GM21786 (cell line): ENCODE measurements at regions not wholly inside any gene's neighbourhood (a gene's known extent, or its start where the extent isn't known, plus 50 kb on each side); places are given as distances from the start of the nearest gene placed in this dataset.

Source experiments
- ATAC-seq: cut with Tn5 transposase; IDR thresholded peaks from one replicate; pipeline ENCODE4 v1.9.1; 2021; ENCODE audit not compliant: unreplicated experiment

GRCh38 chr15:31545257-31545656, 218.6 kb downstream of the KLF13 start:
- no peak for ATAC-seq

DNA sequence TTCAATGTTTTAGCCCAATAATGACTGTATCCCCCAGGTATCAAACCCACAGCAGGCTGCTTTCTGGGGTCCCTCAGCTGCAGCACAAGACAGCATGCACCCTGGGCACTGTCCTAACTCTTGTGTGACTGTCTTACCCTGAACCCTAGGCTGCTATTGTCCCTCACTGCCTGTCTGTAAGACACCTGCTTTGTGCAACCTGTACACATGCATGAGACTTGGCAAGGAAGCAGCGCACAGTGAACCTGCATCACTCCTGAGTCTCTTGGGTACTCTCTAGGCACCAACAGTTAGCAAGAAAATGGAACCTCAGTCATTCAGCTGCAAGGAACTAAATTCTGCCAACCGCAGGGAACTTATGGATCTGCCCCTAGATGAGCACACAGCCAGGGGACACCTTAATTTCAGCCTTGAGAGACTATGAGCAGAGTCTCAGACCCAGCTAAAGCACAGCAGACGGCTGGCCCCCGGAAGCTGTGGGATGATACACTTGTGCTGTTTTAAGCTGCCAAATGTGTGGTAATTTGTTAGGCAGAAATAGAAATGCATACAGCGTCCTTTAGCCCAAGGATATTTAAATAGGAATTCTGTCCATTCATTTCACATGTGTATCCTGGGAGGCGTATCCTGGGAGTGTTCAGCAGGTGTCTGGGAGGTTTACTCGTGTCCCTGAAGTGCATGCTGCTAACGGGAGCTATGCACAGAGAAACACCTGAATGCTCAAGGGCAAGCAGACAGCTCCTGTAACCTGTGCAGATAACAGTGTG, 223.8 kb downstream of the KLF13 start:
- no peak for ATAC-seq

DNA sequence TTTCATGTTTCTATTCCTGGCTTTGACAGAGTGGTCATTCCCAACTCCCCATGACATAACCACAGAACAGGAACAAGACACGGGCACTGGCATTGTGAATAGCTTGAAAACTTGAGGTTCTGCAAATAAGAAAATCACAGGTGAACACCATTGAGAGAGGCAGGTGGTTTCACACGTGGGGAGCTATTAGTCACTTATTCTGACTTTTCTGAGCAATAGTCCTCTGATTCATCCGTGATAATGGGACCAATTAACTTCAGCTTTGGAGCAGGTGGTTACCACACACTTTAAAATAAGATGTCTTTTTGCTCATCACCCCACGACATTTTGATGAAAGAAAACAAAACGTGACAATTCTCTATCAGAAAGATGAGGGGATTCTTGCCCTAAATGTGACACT, 224.7 kb downstream of the KLF13 start:
- no peak for ATAC-seq

DNA sequence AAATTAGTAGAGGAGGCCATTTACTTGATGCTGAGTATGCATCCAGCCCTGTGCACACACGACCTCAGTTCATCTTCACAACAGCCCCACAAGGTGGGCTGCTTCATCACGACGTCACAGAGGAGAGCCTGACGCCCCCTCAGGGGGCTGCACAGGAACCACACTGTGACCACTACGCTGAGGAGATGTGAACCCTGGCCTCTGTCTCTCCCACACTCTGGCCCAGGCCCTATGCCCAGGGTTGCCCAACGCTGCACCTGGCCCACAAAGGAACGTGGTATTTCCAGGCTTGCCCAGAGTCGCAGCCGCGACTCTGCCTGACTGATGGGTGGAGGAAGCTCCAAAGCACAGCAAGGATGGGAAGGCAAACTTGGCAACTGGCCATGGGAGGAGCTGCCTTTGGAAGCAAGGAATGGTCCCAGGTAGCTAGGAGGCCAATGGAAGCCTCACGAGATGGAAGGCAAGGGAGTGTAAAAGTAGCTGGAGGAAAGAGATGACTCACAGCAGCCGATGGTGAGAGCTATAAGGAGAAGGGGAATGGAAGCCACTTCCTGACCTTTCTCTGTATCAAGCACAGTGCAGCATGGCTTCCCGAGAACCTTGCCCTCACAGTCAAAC, 226.0 kb downstream of the KLF13 start:
- ATAC-seq, result no peak

DNA sequence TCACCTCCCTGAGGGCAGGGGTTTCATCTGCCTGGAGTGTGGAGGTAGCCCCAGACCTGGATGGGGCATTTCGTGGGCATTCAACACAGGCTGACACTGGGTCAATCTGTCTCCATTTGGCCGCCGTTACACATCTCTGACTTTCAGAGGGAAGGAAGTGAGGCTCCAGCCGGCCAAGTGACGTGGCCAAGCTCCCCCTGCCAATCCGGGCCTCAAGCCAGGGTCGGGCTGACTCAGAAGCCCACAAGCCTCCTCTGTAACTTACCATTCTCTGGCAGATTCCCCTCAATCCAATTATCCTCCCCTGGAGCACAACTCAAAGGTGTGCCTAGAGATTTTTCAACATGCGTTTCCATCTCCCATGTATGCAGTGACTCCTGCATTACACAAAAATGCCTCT, 227.6 kb downstream of the KLF13 start:
- ATAC-seq, result no peak

- no peak for ATAC-seq
These were observed 228.4 kb downstream of the KLF13 start for GRCh38 chr15:31555022-31555421.

DNA sequence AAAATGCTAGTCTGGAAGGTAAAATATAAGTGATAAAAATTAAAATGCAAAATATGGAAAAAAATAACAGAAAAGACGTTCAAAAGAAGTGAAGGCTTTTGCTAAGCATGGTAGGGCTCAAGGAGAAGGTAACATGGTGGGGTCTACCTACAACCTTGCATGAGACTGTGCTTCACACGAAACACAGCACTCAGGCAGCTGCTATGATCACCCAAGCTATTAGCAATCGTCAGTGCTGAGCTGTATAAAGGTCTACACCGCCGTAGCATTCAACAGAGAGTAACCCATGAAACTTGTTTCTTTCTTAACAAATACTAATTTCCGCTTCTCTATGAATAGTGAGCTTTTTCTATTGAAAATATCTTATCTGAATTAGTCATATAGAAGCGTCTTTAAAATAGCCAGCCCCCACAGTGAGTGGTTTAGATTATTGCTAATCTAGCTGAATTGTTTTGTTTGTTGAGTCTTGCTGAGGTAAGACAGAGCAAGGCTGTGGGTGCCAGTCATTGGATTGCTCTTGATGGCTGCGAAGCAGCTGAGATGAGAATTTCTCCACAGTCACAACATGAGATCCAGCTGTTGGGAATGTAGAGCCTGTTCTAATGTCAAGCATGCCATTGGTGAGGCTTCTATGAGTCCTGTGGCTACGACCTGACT, 230.0 kb downstream of the KLF13 start:
- ATAC-seq, result no peak

DNA sequence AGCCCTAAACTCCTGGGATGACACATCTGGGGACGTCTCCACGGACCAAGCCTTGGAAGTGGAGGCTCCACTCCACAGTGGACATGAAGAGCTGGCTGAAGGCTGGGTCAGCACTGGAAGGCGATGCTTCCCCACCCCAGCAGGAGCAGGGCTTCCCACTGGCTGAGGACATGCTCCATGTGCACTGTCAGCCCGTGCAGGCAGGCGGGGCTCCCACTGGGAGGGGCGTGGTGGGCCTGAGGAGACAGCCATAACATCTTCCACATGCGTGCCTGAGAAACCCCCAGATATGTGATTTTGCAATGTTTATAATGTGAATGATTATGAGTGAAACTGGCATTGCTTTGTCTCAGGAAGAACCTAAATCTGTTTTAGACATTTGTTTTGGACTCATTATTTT, 231.3 kb downstream of the KLF13 start:
- ATAC-seq, result no peak

- no peak for ATAC-seq
These were observed 232.2 kb downstream of the KLF13 start for GRCh38 chr15:31558840-31559239.

DNA sequence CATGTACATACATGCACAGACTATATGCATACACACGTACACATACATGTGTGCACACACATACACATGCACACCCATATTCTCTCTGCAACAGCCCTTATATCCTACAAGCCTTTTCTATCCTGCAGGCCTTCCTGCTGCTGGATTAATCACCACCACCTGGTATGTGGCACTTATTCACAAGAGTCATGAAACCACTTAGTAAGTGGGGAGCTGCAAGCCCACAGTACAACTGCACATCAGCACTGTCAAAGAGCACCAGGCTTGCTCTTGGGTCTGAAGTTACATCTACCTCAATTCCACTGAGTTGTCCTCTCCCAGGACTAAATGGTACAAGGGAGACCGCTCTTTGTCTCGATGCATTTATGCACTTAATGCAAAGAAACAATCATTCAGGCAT, 233.2 kb downstream of the KLF13 start:
- no peak for ATAC-seq

DNA sequence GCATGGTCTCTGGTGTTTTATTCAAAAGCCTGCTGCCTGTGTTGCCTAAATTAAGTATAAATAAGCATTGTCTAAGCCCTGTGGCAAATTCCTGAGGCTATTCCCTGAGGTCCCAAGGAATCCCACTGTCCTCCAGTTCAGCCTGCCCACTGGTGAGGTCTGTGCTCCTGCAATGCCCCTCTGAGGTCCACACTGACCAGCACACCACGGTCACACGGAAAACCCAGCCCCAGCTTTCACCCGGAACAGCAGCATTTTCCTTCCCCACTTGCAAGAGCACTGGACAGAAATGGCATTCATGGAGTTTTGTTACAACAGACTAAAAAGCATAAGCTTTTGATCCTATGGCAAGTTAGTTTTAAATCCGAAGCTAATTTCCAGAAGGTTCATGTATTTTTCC, 234.0 kb downstream of the KLF13 start:
- ATAC-seq, result no peak

GRCh38 chr15:31561156-31561555, 234.5 kb downstream of the KLF13 start:
- no peak for ATAC-seq

- ATAC-seq, result no peak
These were observed 236.4 kb downstream of the KLF13 start for GRCh38 chr15:31563001-31563400.

DNA sequence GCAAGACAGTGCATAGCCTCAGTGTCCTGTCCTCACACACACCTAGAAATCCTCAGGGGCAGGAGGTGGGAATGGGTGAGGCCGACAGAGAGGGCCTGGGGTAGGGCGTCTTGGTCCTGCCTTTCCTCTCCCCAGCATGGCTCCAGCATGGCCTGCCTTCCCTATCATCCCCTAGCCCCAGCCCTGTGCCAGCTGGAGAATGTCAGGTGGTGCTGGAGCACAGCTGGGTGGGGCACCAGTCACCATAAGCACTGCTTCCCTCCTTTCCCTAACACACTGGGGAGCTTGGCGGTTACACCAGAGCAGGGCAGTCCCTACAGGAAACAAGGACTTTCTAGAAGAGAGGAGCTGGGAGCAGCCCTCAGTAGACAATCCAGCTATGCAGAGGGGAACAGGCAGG, 236.8 kb downstream of the KLF13 start:
- ATAC-seq, result no peak

GRCh38 chr15:31567861-31568260, 241.2 kb downstream of the KLF13 start:
- ATAC-seq, result no peak

- ATAC-seq, result no peak
These were observed 243.2 kb downstream of the KLF13 start for GRCh38 chr15:31569836-31570235.

GRCh38 chr15:31570591-31570990, 244.0 kb downstream of the KLF13 start:
- ATAC-seq, result no peak

GRCh38 chr15:31571676-31572075, 245.0 kb downstream of the KLF13 start:
- no peak for ATAC-seq

GRCh38 chr15:31573759-31574158, 247.1 kb downstream of the KLF13 start:
- no peak for ATAC-seq

DNA sequence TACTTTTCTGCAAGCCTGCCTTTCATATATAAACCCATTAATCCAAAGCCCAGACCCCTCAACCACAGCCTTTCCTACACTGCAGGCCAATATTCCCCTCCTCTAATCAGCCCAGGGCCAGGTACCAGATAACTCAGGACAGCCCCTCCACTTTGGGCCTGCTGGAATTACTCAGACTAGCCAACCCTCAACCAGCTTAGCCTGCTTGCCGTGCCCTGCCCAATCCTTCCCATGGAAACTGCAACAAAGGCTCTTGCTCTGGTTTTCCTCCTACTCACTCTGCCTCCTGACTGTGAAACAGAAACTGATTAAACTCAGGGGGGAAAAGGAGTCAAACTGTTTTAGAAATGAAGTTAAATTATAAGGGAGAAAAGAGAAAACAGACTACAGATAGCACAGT, 248.1 kb downstream of the KLF13 start:
- no peak for ATAC-seq

GRCh38 chr15:31577108-31577507, 250.5 kb downstream of the KLF13 start:
- no peak for ATAC-seq

DNA sequence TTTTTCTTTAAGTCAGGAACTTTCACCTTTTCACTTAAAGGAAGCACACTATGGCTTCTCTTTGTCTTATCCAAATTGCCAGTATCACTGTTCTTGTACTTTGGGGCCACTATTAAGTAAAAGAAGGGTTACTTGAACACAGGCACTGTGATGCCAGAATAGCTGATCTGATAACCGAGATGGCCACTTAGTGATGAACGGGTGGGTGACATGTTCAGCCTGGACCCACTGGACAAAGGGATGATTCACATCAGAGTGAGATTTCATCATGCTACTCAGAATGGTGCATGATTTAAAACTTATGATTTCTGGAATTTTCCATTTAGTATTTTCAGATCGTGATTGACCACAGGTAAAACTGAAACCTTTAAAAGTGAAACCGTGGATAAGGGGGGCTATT, 252.6 kb downstream of the KLF13 start:
- ATAC-seq, result no peak
